GM23338 (cell line): ENCODE measurements at regions not wholly inside any gene's neighbourhood (a gene's known extent, or its start where the extent isn't known, plus 50 kb on each side); places are given as distances from the start of the nearest gene placed in this dataset.

ENCODE experiments used
- CREB1 ChIP-seq: fragments of 250-450 bp; sonication (Bioruptor Pico); IDR thresholded peaks from 2 replicates; pipeline ENCODE4 v1.5.0; 2020; ENCODE audit warnings: low read depth, mild to moderate bottlenecking, moderate library complexity
- CTCF ChIP-seq, 2 experiments: fragments of 200-600 bp in 1 of 2; sonication (generic) in 1 of 2; conservative IDR thresholded peaks; 2 replicates each; pipeline versions ENCODE4 v1.5.1 to v1.6.1; 2016 to 2017; ENCODE audit warnings: antibody characterized with exemption in 2 of 2, low read depth in 2 of 2, mild to moderate bottlenecking in 2 of 2, moderate library complexity in 1 of 2
- ETS1 ChIP-seq: IDR thresholded peaks from 2 replicates; pipeline ENCODE4 v1.6.1; 2016; ENCODE audit warnings: antibody characterized with exemption
- EZH2 ChIP-seq: fragments of 200-600 bp; sonication (generic); IDR thresholded peaks from one replicate; pipeline ENCODE4 v1.8.0; 2017; ENCODE audit warnings: antibody characterized with exemption, mild to moderate bottlenecking, low read depth; ENCODE audit not compliant: unreplicated experiment
- EZH2phosphoT487 ChIP-seq: fragments of 200-600 bp; sonication (generic); IDR thresholded peaks from one replicate; pipeline ENCODE4 v1.8.1; 2018; ENCODE audit warnings: antibody characterized with exemption; ENCODE audit not compliant: unreplicated experiment
- JUNB ChIP-seq: IDR thresholded peaks from one replicate; pipeline ENCODE4 v1.6.1; 2016; ENCODE audit warnings: antibody characterized with exemption; ENCODE audit not compliant: unreplicated experiment
- NANOG ChIP-seq: IDR thresholded peaks from 2 replicates; pipeline ENCODE4 v1.6.1; 2016; ENCODE audit warnings: antibody characterized with exemption, borderline replicate concordance
- POLR2AphosphoS5 ChIP-seq: IDR thresholded peaks from 2 replicates; pipeline ENCODE4 v1.6.1; 2016; ENCODE audit warnings: antibody characterized with exemption, low read depth
- ZNF114 ChIP-seq: fragments of 250-450 bp; sonication (Bioruptor Pico); IDR thresholded peaks from 2 replicates; pipeline ENCODE4 v1.5.0; 2020; ENCODE audit warnings: mild to moderate bottlenecking, moderate library complexity
- TF ChIP-seq, protein P1 (sequence below): IDR thresholded peaks from one replicate; pipeline ENCODE4 v1.6.1; 2018; ENCODE audit warnings: antibody characterized with exemption; ENCODE audit not compliant: unreplicated experiment

- TF ChIP-seq CTCF (conservative IDR thresholded peaks at IDR 0.05; ENCODE audit: low read depth in 2 of 2) (no peak), POLR2AphosphoS5 (no peak), EZH2 (no peak), EZH2phosphoT487 (no peak), CREB1 (CRISPR knock-in tag) (no peak), ETS1 (no peak), NANOG (no peak), ZNF114 (CRISPR knock-in tag) (no peak), JUNB (no peak)
- TF ChIP-seq, protein P1, sequence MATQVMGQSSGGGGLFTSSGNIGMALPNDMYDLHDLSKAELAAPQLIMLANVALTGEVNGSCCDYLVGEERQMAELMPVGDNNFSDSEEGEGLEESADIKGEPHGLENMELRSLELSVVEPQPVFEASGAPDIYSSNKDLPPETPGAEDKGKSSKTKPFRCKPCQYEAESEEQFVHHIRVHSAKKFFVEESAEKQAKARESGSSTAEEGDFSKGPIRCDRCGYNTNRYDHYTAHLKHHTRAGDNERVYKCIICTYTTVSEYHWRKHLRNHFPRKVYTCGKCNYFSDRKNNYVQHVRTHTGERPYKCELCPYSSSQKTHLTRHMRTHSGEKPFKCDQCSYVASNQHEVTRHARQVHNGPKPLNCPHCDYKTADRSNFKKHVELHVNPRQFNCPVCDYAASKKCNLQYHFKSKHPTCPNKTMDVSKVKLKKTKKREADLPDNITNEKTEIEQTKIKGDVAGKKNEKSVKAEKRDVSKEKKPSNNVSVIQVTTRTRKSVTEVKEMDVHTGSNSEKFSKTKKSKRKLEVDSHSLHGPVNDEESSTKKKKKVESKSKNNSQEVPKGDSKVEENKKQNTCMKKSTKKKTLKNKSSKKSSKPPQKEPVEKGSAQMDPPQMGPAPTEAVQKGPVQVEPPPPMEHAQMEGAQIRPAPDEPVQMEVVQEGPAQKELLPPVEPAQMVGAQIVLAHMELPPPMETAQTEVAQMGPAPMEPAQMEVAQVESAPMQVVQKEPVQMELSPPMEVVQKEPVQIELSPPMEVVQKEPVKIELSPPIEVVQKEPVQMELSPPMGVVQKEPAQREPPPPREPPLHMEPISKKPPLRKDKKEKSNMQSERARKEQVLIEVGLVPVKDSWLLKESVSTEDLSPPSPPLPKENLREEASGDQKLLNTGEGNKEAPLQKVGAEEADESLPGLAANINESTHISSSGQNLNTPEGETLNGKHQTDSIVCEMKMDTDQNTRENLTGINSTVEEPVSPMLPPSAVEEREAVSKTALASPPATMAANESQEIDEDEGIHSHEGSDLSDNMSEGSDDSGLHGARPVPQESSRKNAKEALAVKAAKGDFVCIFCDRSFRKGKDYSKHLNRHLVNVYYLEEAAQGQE, result no peak
Measured at GRCh38 chr1:55988963-55989452, 590.4 kb downstream of the PLPP3 start.
